ENCODE measurements at regions not wholly inside any gene's neighbourhood (a gene's known extent, or its start where the extent isn't known, plus 50 kb on each side); places are given as distances from the start of the nearest gene placed in this dataset.

DNA sequence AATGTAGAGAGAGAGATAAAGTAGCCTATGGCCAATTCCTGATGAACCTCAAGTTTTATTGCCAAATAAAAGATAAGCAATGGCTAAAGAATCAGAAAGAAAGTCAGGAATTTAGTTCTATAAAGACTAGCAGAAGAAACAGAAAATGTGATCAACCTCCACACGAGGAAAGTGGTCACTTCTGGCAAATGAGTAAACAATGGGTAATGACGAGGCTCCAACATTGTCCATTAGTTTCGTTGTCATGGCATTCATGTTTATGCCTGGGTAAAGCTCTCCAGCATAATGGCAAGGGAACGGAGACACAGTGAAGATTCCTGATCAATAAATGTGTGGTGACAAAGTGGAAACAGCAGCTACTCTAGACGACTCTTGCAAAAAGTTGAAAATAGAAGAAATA lies 341.8 kb upstream of the CTNND2 start:
- no peak for DNase-seq
- TF ChIP-seq POLR2A (IDR thresholded peaks at IDR 0.05; ENCODE audit: low read length) = no peak
- TF ChIP-seq GATA1 (IDR thresholded peaks at IDR 0.05; ENCODE audit: low read depth, low read length) = no peak

- TF ChIP-seq POLR2A (IDR thresholded peaks at IDR 0.05; ENCODE audit: low read length) = no peak
- TF ChIP-seq GATA1 (IDR thresholded peaks at IDR 0.05; ENCODE audit: low read depth, low read length) = no peak
Measured at GRCh38 chr5:12245429-12245828, 341.2 kb upstream of the CTNND2 start.

GRCh38 chr5:12242950-12243888 lies 339.0 kb upstream of the CTNND2 start:
- no peak for DNase-seq
- TF ChIP-seq GATA1 (IDR thresholded peaks at IDR 0.05; ENCODE audit: low read depth, low read length) = no peak
- no peak for TF ChIP-seq POLR2A (IDR thresholded peaks at IDR 0.05; ENCODE audit: low read length)

More at GRCh38 chr5:12245429-12245828, 341.2 kb upstream of the CTNND2 start:
- no peak for DNase-seq

GRCh38 chr5:12237837-12238575 lies 333.8 kb upstream of the CTNND2 start:
- DNase-seq = no peak

GRCh38 chr5:12230659-12231058 lies 326.4 kb upstream of the CTNND2 start:
- TF ChIP-seq POLR2A (IDR thresholded peaks at IDR 0.05; ENCODE audit: low read length) (no peak), GATA1 (IDR thresholded peaks at IDR 0.05; ENCODE audit: low read depth, low read length) (no peak)
- no peak for DNase-seq

More at GRCh38 chr5:12237837-12238575, 333.8 kb upstream of the CTNND2 start:
- TF ChIP-seq POLR2A (IDR thresholded peaks at IDR 0.05; ENCODE audit: low read length) (no peak), GATA1 (IDR thresholded peaks at IDR 0.05; ENCODE audit: low read depth, low read length) (no peak)

GRCh38 chr5:12217039-12217438 lies 312.8 kb upstream of the CTNND2 start:
- TF ChIP-seq GATA1 (IDR thresholded peaks at IDR 0.05; ENCODE audit: low read depth, low read length) = no peak
- TF ChIP-seq POLR2A (IDR thresholded peaks at IDR 0.05; ENCODE audit: low read length) = no peak
- no peak for DNase-seq

DNA sequence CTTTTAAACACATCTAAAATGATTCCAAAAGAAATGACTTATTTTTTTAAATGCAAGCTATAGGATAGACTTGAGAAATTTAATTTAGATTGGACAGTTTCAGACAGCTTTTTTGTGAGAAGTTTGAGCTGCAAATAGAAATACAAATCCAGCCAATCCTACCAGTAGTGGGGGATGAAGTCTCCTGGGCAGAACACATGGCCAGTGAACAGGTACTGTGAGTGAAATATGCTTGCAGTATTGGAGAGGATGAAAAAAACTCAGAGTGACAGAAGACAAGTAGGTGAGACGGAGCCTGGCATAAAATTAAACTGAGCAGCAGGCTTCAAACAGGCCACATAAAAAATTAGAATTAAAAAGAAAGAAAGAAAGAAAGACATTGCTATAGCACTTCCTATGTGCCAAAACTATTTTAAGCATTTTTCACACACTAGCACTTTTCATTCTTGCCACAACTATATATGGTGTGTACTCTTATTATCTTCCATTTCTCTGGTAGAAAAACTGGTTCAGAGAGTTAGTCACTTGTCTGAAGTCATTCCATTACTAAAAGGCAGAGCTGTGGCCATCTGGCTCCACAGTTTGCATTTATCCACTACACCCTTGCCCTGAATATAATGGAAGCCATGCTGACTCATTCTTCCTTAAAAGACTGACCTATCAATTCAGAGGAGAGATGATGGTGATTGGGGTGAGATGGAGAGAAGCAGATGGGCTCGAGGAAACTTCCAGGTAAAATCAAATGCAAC lies 310.2 kb upstream of the CTNND2 start:
- no peak for DNase-seq
- TF ChIP-seq POLR2A (IDR thresholded peaks at IDR 0.05; ENCODE audit: low read length) (no peak), GATA1 (IDR thresholded peaks at IDR 0.05; ENCODE audit: low read depth, low read length) (no peak)

DNA sequence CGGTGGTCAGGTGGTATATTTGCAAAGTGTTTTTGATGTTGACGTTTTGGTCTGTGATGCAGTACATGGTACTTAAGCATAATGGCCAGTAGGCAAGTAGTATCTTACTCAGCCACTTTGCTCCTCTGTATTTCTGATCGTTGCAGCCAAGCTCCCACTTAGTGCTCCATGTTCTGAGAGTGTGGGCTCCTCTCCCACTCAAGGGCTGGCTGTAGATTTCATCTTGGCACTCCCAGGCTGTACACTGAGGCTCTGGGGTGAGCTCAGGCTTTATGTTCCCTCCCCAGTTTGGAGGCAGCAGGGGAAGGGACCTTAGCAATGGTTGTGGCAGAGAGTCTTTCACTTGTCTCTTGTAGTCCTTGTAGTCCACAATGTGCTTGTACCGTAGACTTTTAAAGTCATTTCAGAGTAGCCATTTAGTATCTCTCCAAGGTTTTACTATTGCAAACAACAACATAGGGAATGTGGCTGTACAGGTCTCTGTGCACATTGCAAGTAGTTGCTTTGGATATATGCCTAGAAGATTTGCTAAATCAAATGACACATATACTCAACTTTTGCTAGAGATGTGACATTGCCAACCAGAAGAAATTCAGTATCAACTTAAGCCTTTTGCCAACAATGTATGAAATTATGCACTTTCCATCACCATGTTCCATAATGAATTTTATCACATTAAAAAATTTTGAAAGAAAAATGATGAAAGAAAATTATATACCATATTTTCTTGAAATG lies 304.3 kb upstream of the CTNND2 start:
- no peak for TF ChIP-seq GATA1 (IDR thresholded peaks at IDR 0.05; ENCODE audit: low read depth, low read length)
- TF ChIP-seq POLR2A (IDR thresholded peaks at IDR 0.05; ENCODE audit: low read length) = no peak
- no peak for DNase-seq

DNA sequence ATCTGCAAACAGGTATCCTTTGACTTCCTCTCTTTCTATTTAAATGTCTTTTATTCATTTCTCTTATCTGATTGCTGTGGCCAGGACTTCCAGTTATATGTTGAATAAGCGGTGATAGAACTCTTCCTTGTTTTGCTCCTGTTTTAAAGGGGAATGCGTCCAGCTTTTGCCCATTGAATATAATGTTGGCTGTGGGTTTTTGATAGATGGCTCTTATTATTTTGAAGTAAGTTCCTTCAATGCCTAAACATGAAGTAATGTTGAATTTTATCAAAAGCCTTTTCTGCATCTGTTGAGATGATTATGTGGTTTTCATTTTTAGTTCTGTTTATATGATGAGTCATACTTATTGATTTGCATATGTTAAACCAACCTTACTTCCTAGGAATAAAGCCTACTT lies 300.5 kb upstream of the CTNND2 start:
- no peak for DNase-seq
- TF ChIP-seq POLR2A (IDR thresholded peaks at IDR 0.05; ENCODE audit: low read length) (no peak), GATA1 (IDR thresholded peaks at IDR 0.05; ENCODE audit: low read depth, low read length) (no peak)

GRCh38 chr5:12193536-12193935 lies 289.3 kb upstream of the CTNND2 start:
- no peak for DNase-seq
- TF ChIP-seq GATA1 (IDR thresholded peaks at IDR 0.05; ENCODE audit: low read depth, low read length) = no peak
- no peak for TF ChIP-seq POLR2A (IDR thresholded peaks at IDR 0.05; ENCODE audit: low read length)

DNA sequence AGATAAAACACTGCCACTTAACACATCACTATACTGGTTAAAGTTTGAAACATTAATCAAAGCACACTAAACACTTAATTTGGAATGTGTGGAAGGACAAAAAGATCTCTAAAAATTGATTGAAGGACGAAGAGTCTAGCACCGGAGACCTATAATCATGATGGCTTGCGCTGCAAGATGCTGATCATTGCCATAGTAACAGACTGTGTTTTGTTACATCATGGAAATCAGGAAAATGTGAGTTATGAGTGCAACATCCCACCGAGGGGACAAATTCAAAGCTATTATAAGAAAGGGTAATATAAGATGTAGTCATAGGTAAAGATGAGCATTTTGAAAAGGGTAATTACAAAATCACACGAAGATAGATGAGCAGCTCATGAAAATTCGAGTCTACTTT lies 278.8 kb upstream of the CTNND2 start:
- no peak for DNase-seq

DNA sequence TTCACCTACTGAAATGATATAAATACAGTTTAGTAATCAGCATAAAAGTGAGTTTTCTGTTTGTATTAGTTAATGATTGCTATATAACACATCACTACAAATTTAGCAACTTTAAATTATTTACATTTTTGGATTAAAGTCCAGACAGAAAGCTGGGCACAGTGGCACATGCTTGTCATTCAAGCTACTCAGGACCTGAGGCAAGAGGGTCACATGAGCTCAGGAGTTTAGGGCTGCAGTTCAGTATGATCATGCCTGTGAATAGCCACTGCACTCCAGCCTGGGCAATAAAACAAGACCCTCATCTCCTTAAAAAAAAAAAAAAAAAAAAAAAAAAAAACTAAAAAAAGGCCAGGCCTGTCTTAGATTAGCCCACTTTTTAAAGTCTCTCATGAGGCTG lies 273.6 kb upstream of the CTNND2 start:
- no peak for TF ChIP-seq GATA1 (IDR thresholded peaks at IDR 0.05; ENCODE audit: low read depth, low read length)
- no peak for TF ChIP-seq POLR2A (IDR thresholded peaks at IDR 0.05; ENCODE audit: low read length)
- no peak for DNase-seq

More for the DNA sequence above, 278.8 kb upstream of the CTNND2 start:
- TF ChIP-seq POLR2A (IDR thresholded peaks at IDR 0.05; ENCODE audit: low read length) (no peak), GATA1 (IDR thresholded peaks at IDR 0.05; ENCODE audit: low read depth, low read length) (no peak)

GRCh38 chr5:12177225-12177624 lies 273.0 kb upstream of the CTNND2 start:
- DNase-seq = no peak

More at GRCh38 chr5:12177225-12177624, 273.0 kb upstream of the CTNND2 start:
- TF ChIP-seq GATA1 (IDR thresholded peaks at IDR 0.05; ENCODE audit: low read depth, low read length) (no peak), POLR2A (IDR thresholded peaks at IDR 0.05; ENCODE audit: low read length) (no peak)
